Left kidney (tissue), 1 donor: ENCODE measurements at regions not wholly inside any gene's neighbourhood (a gene's known extent, or its start where the extent isn't known, plus 50 kb on each side); places are given as distances from the start of the nearest gene placed in this dataset.
"Not testable (repeated sequence)": the region's sequence is repeated elsewhere in the genome, so short reads cannot be mapped to it uniquely, and the experiment has no call there.

Source experiments
- DNase-seq: peaks from one replicate; pipeline ENCODE4 v3.0.0-alpha.2; 2013

DNA sequence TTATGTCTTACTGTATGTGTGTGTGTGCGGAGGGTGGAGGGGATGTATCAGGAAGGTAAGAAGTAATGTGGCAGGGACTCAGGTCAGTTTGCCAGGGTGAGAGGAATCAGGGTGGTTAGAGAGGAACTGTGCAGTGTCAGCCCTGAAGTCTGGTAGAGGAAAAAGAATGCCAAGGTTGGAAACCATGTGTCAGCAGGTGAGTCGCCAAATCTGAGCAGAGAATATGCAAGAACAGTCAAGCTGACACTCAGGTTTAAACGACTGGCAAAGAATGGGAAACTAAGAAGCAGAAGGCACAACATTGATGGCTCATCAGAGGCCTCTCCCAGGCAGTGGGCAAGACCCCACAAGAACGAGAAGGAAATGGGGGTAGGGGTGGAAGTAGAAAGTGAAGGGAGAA is 107.5 kb upstream of the TBX18 start:
- DNase-seq = no peak

DNA sequence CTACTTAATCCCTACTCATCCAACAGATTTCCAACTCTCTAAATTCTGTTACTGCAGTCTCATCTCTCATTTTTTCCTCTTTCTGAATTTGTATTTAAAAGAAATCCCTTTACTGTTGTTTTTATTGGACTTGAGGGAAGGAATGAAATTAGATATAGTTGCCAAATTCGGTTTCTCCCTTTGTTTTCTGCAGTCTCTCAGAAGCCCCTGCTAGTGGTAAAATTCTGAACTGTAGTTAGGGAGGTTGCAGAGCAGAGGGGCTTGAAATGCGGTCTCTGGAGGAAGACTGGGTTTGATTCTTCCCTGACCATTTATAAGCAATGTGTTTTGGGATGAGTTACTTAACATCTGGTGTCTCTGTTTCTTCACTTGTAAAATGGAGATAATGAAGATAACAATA is 106.3 kb upstream of the TBX18 start:
- DNase-seq = no peak

- no peak for DNase-seq
Observed at GRCh38 chr6:84868149-84868548, 103.8 kb upstream of the TBX18 start.

- no peak for DNase-seq
Observed at GRCh38 chr6:84867521-84867920, 103.1 kb upstream of the TBX18 start.

GRCh38 chr6:84866715-84867114 is 102.3 kb upstream of the TBX18 start:
- DNase-seq = no peak

DNA sequence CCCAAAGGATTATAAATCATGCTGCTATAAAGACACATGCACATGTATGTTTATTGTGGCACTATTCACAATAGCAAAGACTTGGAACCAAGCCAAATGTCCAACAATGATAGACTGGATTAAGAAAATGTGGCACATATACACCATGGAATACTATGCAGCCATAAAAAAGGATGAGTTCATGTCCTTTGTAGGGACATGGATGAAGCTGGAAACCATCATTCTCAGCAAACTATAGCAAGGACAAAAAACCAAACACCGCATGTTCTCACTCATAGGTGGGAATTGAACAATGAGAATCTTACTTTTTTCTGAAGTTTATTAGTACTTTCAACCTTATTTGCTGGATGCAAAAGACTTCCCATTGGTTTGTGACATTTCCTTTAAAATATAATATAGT is 101.0 kb upstream of the TBX18 start:
- not testable (repeated sequence) for DNase-seq

- no peak for DNase-seq
Observed at GRCh38 chr6:84862843-84863242, 98.4 kb upstream of the TBX18 start.

GRCh38 chr6:84860920-84861319 is 96.5 kb upstream of the TBX18 start:
- no peak for DNase-seq

DNA sequence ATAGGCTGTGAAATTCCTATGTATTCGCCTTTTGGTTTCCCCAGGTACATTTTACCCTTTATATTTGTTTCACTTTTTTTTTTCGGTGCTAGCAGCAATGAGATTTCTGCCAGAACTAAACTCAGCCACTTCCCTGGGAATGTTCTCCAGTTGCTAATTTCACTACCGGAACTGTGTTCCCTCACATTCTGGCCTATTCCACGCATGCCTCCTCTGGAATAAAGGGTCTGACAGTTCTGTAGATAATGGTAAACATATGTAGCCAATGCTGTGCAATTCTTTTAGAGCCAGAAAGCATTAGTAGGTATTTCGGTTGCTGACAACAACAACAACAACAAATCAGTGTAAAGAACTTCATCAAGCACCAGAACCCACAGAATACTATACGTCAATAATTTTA is 96.1 kb upstream of the TBX18 start:
- DNase-seq = no peak

DNA sequence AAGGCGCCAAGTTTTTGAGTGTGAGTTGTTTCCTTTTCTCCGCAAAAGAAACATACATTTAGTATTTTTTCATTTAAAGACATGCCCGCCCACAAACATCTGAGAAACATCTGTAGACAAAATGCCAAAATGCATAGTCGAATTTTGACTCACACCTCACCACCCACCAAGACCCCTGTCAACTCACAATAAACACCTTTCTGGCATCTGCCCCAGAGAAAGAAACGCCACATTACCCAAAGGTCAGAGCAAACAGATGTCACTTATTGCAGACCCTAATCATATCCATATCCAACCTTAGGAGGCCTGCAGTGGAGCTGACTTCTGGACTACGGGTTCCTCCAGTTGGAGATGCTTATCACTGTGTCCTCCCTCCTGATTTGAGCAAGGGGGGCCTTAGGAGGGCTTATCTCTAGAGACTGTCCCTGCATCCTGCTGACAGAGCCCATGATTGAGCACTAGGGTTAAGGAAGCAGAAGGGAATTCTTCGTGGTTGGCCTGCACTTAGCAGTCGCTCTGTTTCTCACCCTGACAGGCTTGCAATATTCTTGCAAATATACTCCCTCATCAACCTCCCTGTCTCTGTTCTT is 90.5 kb upstream of the TBX18 start:
- DNase-seq = no peak

DNA sequence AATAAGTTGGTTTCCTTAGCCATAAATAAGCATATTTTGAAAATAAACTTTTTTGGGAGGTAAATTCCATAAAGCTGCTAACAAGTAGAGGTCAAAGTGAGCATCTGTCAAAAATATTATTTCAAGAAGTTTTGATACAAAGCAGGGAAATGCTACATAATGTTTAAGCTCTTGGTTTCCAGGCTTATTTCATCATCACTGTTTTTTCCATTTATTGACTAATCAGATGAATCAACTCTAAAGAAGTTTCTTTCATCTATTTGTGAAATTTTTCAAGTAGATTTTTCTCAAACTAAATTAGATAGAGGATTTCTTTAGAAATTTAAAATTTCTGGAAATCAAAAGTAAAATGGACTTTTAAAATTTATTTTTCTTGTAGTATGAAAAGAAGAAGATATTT is 89.5 kb upstream of the TBX18 start:
- DNase-seq = no peak

GRCh38 chr6:84848960-84849359 is 84.6 kb upstream of the TBX18 start:
- DNase-seq = no peak

GRCh38 chr6:84847390-84848160 is 83.2 kb upstream of the TBX18 start:
- no peak for DNase-seq

GRCh38 chr6:84842525-84843166 is 78.2 kb upstream of the TBX18 start:
- no peak for DNase-seq

DNA sequence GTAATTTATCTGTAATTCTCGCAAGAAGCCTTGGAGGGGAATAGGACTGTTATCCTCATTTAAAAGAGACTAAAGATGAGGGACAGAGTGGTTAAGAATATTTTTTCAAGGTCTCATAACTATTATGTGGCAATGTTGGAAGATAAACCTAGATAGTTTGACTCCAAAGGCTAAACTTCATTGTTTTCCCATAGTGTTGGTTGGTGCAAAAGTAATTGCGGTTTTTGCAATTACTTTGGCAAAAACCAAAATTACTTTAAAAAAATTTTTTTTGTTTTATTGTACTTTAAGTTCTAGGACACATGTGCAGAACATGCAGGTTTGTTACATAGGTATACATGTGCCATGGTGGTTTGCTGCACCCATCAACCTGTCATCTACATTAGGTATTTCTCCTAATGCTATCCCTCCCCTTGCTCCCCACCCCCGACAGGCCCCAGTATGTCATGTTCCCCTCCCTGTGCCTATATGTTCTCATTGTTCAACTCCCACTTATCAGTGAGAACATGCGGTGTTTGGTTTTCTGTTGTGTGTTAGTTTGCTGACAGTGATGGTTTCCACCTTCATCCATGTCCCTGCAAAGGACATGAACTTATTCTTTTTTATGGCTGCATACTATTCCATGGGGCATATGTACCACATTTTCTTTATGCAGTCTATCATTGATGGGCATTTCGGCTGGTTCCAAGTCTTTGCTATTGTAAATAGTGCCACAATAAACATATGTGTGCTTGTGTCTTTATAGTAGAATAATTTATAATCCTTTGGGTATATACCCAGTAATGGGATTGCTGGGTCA is 72.9 kb upstream of the TBX18 start:
- not testable (repeated sequence) for DNase-seq

GRCh38 chr6:84836366-84836765 is 72.0 kb upstream of the TBX18 start:
- no peak for DNase-seq

- DNase-seq = no peak
Observed at GRCh38 chr6:84835340-84835739, 70.9 kb upstream of the TBX18 start.

- DNase-seq = not testable (repeated sequence)
Observed at GRCh38 chr6:84831924-84832323, 67.5 kb upstream of the TBX18 start.

- DNase-seq = no peak
Observed at GRCh38 chr6:84825461-84825860, 61.1 kb upstream of the TBX18 start.

- not testable (repeated sequence) for DNase-seq
Observed at GRCh38 chr6:84821314-84821713, 56.9 kb upstream of the TBX18 start.

GRCh38 chr6:84816741-84817140 is 52.3 kb upstream of the TBX18 start:
- DNase-seq = no peak

DNA sequence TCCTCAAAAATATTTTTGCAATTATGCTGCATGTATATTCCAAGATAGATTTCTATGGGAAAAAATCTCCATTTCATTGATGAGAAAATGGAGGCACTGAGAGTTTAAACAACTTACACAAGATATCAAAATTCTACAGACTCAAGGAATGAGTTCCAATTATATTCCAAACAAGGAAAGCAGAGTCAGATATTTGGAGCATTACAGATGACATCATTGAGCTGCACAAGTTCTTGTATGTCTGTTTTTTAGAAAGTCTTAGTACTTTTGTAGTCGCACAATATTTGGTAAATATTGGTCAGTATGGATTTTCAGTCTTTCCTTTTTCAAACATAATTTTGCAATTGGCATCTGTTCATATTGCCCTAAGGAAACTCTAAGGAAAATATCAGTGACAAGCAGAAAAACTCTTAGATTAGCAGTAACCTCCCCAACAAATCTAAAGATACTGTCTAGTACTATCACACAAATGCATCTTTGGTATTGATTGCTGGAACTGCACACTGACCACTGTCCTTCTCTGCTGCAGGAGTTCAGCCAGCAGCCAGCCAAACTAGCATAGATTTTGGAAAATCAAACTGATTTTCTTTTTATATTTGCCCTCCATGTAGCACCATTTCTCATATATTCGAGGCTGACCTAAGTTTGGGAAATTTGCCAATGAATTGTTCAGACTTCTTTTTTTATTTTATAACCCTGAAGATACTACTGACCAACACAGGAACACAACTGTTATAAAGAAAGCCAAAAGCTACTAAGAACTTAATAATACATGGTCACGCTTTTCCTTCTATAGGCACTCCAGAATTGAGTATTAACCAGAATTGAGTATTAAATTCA is 51.7 kb upstream of the TBX18 start:
- DNase-seq = no peak
